HEK293T (cell line): ENCODE measurements at regions not wholly inside any gene's neighbourhood (a gene's known extent, or its start where the extent isn't known, plus 50 kb on each side); places are given as distances from the start of the nearest gene placed in this dataset.

Experiments
- BHLHE40 ChIP-seq: fragments of 450-650 bp; IDR thresholded peaks from 2 replicates; pipeline ENCODE4 v1.6.1; 2016; ENCODE audit warnings: mild to moderate bottlenecking, moderate library complexity, borderline replicate concordance
- ELF4 ChIP-seq: fragments of 450-650 bp; IDR thresholded peaks from 2 replicates; pipeline ENCODE4 v1.6.1; 2017; ENCODE audit warnings: antibody characterized with exemption
- FOXA1 ChIP-seq: fragments of 450-650 bp; IDR thresholded peaks from 2 replicates; pipeline ENCODE4 v1.6.1; 2016; ENCODE audit warnings: mild to moderate bottlenecking
- TF ChIP-seq, protein P1 (sequence below): fragments of 450-650 bp; IDR thresholded peaks from 2 replicates; pipeline ENCODE4 v1.6.1; 2016

DNA sequence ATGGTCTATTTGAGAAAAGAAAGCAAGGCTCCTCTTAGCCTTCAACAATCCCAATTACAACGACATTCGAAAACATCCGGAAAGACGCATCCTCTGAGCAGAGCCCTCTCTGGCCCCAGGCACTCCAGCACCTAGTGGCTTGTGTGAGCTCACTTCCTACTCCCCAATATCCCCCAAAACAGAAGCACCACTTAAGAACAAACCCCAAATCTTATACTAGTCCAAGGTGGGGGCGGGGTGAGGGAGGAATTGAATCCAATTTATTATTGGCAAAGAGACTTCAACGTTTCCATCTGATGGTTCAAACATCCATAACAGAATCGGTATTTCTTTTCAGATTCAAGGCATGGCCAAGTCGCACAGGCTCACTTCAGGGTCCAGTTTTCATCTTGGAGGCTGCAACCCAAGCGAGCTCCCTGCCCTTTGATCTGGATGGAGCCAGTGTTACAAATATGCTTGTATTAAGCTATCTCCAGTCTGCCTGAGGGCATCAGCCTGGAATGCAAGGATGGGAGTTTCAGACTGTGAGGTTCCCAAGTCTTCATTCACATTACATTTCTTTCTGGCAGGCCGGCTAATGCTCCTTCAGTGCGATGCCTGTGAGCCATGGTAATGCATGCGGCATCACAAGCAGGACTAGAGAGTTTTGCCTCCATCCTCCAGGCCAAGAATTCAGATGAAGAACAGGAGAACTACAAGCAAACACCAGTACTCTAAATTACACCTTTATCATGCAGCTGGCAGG, 132.5 kb upstream of the FOXN3 start:
- TF ChIP-seq ELF4 (no peak), BHLHE40 (no peak), FOXA1 (no peak)
- TF ChIP-seq, protein P1, sequence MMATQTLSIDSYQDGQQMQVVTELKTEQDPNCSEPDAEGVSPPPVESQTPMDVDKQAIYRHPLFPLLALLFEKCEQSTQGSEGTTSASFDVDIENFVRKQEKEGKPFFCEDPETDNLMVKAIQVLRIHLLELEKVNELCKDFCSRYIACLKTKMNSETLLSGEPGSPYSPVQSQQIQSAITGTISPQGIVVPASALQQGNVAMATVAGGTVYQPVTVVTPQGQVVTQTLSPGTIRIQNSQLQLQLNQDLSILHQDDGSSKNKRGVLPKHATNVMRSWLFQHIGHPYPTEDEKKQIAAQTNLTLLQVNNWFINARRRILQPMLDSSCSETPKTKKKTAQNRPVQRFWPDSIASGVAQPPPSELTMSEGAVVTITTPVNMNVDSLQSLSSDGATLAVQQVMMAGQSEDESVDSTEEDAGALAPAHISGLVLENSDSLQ, result no peak
